ENCODE measurements at regions not wholly inside any gene's neighbourhood (a gene's known extent, or its start where the extent isn't known, plus 50 kb on each side); places are given as distances from the start of the nearest gene placed in this dataset.

- no peak for DNase-seq (ENCODE audit: low spot score)
These were observed 186.9 kb upstream of the CD180 start for GRCh38 chr5:67383451-67383850.

GRCh38 chr5:67381236-67381880 is 184.8 kb upstream of the CD180 start:
- no peak for DNase-seq (ENCODE audit: low spot score)

DNA sequence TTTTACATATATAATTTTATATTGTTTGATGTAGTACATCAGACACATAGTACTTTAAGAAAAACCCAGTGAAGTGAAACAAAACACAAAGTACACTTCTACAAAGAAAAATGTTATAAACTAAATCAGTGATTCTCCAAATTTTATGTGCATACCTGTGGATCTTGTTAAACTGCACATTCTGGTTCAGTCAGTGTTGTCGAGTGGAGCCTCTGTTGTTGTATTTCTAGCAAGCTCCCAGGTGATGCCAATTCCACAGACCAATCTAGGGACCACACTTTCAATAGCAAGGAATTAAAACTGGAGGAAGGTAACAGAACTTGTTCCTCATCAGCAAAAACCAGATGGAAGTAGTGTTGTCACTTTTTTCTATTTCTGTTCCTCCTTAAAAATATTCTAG is 183.8 kb upstream of the CD180 start:
- no peak for DNase-seq (ENCODE audit: low spot score)

DNA sequence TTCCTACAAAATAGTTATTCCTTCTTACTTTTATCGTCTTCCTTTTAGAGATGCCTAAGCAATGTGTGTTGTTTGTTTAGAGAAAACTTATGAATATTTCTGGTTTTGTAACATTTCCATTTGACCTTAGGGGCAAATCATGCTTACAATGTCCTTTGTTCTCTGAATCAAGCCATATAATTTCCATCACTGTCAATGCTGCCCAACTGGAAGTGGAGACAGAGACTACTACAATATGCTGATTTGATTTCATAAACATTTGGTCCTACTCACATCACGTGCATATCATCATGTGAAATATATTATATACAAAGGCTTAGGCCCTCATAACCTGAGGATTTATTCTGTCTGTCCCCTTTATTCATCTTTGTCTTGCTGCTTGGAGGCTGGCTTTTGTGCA is 183.2 kb upstream of the CD180 start:
- DNase-seq (ENCODE audit: low spot score), result no peak

DNA sequence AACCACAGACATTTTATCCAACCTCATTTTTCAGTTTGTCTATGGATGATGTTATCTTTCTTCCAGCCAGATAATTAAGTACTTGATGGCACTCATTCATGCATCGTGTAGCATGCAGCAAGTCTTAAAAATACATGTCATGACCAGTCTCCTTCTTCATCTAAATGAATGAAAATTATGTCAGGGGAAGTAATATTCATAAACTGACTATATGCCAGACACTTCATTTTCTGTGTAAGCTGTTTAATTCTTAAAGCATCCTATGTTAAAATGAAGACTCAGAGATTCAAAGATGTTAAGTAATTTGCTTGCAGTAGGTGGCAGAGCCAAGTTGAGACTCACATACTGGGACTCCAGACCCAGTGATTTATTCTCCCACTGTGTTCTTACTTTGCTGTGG is 181.7 kb upstream of the CD180 start:
- DNase-seq (ENCODE audit: low spot score), result no peak

- no peak for DNase-seq (ENCODE audit: low spot score)
These were observed 181.0 kb upstream of the CD180 start for GRCh38 chr5:67377631-67378030.

- DNase-seq (ENCODE audit: low spot score), result no peak
These were observed 179.0 kb upstream of the CD180 start for GRCh38 chr5:67375606-67376005.

DNA sequence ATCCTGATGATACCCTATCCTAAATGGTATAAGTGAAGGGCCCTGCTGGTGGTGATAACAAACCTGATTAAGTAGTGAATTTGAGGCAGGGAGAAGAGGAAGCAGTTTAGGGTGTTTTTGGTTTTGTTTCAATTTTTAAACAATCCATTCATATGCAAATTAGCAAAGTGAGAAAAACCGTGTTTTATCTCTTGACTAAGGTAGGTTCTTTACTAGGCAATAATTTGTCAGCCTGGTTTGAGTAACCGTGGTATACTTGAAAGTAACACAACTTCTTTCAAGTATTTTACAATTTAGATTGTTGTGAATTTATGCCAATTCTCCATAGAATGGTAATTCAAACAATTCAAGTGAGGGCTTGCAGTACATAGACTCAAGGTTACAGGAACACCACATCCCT is 177.8 kb upstream of the CD180 start:
- no peak for DNase-seq (ENCODE audit: low spot score)

GRCh38 chr5:67373518-67373917 is 176.9 kb upstream of the CD180 start:
- no peak for DNase-seq (ENCODE audit: low spot score)

GRCh38 chr5:67372887-67373286 is 176.3 kb upstream of the CD180 start:
- DNase-seq (ENCODE audit: low spot score), result no peak

- DNase-seq (ENCODE audit: low spot score), result no peak
These were observed 175.3 kb upstream of the CD180 start for GRCh38 chr5:67371924-67372323.

DNA sequence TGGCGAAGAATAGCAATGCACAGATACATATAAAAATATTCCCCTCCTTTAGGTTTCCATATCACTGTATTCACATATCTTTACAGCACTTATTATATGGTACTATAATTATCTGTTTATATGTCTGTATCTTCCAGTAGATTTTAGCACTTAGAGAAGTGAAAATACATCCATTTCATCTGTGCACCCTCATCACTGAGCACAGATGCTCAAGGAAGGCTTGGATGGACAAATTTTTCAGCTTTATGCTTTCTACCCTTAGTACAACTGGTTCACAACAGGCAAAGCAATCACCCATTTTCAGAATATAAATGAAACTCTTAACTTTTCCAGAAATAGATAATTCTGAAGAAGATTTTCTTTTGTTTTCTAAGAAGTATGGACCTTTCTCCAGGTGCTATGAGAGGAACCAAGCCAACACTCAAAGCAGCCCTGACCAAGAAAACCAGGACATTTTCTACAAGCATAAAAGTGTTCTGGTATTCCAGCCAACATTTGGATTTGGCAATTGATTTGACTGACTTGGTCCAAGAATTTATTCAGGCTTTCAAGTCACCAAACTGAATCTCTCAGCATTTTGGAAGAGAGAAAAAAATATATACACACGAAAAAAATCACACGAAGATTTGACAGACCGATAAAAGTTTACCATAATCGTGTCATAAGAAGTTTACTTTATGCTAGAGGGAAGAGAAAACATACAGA is 170.2 kb upstream of the CD180 start:
- DNase-seq (ENCODE audit: low spot score), result no peak

GRCh38 chr5:67366276-67366675 is 169.7 kb upstream of the CD180 start:
- DNase-seq (ENCODE audit: low spot score), result no peak

- no peak for DNase-seq (ENCODE audit: low spot score)
These were observed 167.9 kb upstream of the CD180 start for GRCh38 chr5:67364381-67364970.

- no peak for DNase-seq (ENCODE audit: low spot score)
These were observed 167.4 kb upstream of the CD180 start for GRCh38 chr5:67363963-67364362.

- DNase-seq (ENCODE audit: low spot score), result no peak
These were observed 166.6 kb upstream of the CD180 start for GRCh38 chr5:67363180-67363709.

- DNase-seq (ENCODE audit: low spot score), result no peak
These were observed 165.5 kb upstream of the CD180 start for GRCh38 chr5:67361932-67362729.

- DNase-seq (ENCODE audit: low spot score), result no peak
These were observed 163.4 kb upstream of the CD180 start for GRCh38 chr5:67360047-67360446.

GRCh38 chr5:67358186-67358585 is 161.6 kb upstream of the CD180 start:
- DNase-seq (ENCODE audit: low spot score), result no peak

- DNase-seq (ENCODE audit: low spot score), result no peak
These were observed 158.6 kb upstream of the CD180 start for GRCh38 chr5:67355120-67355713.
